HG03521 (cell line): ENCODE measurements at regions not wholly inside any gene's neighbourhood (a gene's known extent, or its start where the extent isn't known, plus 50 kb on each side); places are given as distances from the start of the nearest gene placed in this dataset.

Experiments used
- ATAC-seq: cut with Tn5 transposase; IDR thresholded peaks from one replicate; pipeline ENCODE4 v1.9.1; 2021; ENCODE audit warnings: mild to moderate bottlenecking, moderate library complexity; ENCODE audit not compliant: unreplicated experiment

DNA sequence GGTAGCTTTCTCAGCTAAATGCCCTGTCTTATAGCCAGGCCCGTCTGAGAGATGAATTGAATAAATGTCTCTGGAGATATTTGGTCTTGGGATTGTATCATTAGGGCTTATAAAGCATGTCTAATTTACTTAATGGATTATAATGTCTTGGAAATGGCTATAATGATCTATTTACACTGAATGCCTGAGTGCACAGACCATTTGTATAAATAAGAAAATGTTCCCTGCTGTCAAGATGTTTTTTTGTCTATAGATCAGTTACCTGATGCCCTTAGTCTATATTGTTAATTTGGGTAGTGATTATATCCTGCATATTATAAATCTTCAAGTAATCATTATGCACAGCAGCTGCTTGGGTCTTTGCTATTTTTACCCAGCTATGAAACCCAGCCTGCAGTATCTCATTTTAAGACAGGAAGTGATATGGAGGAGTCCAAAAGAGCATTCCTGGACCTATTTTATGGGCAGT, 112.9 kb upstream of the ACTBL2 start:
- no peak for ATAC-seq

DNA sequence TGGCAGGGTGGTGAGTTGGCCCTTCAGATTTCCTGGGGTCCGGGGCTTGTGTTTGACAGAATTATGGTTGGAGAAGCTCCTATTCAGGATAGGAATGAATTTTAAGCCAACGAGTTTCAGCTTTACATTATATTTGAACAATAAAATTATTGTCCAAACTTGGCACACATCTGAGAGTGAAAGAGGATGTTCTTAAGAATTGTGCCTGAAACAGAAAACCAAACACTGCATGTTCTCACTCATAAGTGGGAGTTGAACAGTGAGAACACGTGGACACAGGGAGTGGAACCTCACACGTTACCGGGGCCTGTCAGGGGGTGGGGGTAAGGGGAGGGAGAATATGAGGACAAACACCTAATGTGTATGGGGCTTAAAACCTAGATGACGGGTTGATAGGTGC, 111.8 kb upstream of the ACTBL2 start:
- no peak for ATAC-seq

GRCh38 chr5:57592236-57592635, 109.6 kb upstream of the ACTBL2 start:
- no peak for ATAC-seq

DNA sequence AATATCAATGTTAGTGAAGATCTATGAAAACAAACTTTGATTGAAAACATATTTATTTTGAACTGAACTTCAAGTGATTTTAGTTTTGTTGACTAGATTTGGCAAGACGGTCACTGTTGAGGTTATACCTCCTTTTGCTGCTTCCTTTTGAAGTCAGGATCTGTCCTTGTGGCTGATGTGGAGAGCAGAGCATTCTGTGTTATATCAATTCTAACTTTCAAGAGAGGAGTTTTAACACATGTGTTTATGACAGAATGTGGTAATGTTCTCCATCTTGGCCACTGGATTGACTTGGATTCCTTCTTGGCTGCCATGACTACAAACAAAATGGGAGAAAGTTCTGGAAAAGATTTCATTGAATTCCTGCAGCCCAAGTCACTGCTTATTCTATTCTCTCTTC, 104.0 kb upstream of the ACTBL2 start:
- ATAC-seq: no peak

DNA sequence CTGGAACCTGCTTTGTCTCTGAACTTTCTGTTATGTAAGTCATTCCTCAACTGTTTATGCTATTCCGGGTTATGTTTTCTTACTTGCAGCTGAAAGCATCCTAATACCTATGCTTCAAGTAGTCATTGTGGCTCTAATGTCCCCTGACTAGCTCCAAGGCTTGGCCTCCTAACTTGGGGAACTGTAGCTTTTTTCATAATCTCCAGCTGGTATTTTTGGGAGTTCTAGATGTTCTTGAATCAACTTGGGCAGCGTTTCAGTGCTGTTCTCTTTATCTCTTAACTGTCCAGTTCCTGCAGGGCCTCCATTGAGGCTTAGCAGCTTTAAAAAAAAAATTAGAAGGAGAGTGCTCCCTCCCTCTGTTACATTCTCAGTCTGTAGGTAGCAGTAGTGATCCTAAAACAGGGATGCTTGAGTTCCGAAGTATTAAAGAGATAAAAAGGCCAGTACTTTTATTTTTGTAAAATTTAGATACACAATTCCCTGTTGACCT, 100.0 kb upstream of the ACTBL2 start:
- ATAC-seq: no peak

GRCh38 chr5:57581772-57582171, 99.2 kb upstream of the ACTBL2 start:
- ATAC-seq: no peak

- no peak for ATAC-seq
Measured at GRCh38 chr5:57581222-57581621, 98.6 kb upstream of the ACTBL2 start.

GRCh38 chr5:57577432-57578175, 95.0 kb upstream of the ACTBL2 start:
- ATAC-seq: no peak

DNA sequence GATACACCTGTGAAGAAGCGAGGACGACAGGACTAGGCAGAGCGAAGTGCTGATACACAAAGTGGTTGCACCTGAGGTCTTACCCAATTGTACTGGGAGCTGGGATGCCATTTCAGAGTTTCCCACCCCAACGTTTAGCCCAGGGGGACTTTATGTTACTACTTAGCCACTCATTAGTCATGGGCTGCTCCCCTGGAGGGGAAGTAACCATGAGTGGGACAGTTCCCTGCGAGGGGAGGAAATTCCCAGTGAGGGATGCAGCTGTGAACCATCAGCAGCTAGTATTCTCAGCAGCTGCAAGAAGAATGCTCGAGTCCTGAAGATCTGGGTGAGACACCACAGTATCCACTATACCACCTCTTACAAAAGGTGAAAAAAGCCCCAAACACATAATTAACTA, 93.7 kb upstream of the ACTBL2 start:
- ATAC-seq: no peak

DNA sequence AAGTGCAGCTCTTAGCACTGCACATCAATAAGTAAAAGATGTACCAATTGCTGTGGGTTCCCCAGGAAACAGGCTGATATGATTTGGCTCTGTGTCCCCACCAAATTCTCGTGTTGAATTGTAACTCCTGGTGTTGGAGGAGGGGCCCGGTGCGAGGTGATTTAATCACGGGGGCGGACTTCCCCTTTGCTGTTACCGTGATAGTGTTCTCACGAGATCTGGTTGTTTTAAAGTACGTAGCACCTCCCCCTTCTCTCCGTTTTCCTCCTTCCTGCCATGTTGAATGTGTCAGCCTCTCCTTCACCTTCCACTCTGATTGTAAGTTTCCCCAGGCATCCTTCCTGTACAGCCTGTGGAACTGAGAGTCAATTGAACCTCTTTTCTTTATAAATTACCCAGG, 93.2 kb upstream of the ACTBL2 start:
- no peak for ATAC-seq

GRCh38 chr5:57572461-57572860, 89.8 kb upstream of the ACTBL2 start:
- no peak for ATAC-seq

DNA sequence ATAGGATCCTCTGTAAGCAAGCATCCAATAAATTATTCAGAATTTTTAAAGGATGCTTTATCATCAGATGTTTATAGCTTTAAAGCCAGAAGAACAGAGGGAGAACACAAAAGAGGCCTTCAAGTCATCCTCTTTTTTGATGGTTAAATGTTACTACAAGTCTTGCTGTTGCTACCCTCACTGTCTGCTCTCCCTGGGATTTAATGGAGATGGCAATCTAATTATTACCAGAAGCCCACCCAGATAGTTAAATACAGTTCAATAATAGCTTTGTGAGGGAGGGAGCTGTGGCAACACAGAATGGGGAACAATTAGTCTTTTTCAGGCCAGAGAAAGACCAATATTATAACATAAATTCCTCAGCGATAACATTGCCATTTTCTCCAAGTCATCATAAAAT, 87.0 kb upstream of the ACTBL2 start:
- ATAC-seq: no peak

GRCh38 chr5:57568136-57568535, 85.5 kb upstream of the ACTBL2 start:
- no peak for ATAC-seq

DNA sequence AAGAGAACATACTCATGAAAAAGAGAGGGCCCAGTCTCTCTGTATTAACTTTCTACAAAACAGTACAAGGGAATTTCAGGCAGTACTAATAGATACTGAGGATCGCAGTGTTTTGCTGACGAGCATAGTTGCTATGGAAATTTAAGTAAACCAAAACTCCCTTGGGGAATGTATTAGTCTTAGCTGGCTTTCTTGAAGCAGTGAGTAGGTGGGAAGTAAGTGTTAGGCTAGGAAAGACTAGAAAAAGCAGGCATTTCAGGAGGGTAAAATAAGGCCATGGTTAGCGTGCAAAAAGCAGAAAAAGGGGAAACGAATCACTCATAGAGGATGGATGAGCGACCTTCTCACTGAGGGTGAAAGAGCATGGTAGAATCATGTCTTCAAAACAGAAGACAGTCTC, 84.3 kb upstream of the ACTBL2 start:
- no peak for ATAC-seq

DNA sequence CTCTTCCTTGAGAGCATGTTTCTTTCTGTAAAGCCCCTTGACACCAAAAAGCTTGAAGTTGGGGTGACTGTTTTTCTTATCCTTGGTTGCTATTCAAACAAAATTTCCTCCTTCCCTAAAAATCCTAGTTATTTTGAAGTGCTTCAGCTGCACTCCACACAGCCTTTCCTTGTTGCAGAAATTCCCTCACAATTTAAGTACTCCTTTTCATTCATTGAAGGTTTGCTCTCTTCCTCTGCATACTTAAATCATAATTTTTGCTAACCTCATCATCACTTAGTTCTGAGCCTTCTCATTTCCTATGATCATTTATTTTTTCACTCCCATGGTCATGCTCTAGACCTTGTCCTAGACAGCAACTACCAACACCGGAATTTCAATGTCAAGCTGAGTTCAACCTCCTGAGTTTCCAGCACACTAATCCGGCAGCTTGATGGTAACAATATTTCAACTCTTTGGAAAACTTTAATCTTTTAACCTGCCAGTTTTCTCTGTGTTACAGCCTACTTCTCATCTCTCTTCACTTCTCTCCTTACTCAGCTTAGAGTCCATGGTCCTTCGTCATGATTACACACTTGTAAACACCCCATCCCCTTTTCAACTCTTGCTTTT, 78.7 kb upstream of the ACTBL2 start:
- no peak for ATAC-seq

GRCh38 chr5:57559110-57559635, 76.6 kb upstream of the ACTBL2 start:
- ATAC-seq: no peak

DNA sequence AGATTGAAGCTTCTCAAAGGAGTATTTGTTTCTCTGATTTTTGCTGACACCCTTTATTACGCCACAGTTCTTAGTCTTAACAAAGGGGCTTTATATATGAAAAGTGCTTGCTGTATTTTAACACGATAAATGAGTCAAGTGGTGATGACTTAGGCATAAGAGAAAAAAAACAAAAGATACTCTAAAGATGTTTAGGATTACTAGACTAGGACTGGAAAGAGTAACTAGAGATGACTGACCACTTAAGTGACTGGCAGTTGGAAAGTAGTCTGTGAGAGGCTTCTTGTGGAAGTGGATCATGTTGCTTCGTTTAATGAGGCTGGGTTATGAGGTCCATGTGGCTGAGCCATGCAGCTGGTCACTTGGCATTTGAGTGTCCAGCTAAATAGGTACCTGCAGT, 69.4 kb upstream of the ACTBL2 start:
- no peak for ATAC-seq

DNA sequence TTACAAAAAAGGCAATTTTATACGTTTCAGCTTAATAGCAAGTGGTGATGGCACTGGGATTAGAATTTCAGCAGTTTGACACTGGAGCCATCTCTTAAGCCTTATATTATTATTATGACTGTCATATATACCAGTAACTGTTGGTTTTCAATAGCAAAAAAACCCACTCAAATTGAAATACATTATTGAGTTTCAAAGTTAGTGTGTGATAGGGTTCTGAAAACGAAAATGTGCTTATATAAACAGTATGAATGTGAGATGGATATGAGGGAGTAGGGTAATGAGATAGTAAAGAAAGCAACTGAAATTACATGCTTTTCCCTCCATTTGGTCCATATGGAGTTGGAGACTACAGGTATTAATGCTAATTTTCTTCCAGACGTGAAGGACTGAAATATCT, 68.6 kb upstream of the ACTBL2 start:
- no peak for ATAC-seq

- ATAC-seq: no peak
Measured at GRCh38 chr5:57550132-57550531, 67.5 kb upstream of the ACTBL2 start.

GRCh38 chr5:57549566-57549965, 67.0 kb upstream of the ACTBL2 start:
- no peak for ATAC-seq

GRCh38 chr5:57540823-57541222, 58.2 kb upstream of the ACTBL2 start:
- no peak for ATAC-seq

- no peak for ATAC-seq
Measured at GRCh38 chr5:57539281-57539701, 56.7 kb upstream of the ACTBL2 start.
